WTC11 (cell line): ENCODE measurements at regions not wholly inside any gene's neighbourhood (a gene's known extent, or its start where the extent isn't known, plus 50 kb on each side); places are given as distances from the start of the nearest gene placed in this dataset.

ENCODE experiments used
- ATAC-seq: fragments of 200-7000 bp; cut with Tn5 transposase; 2 replicates; pipeline ENCODE4 v1.10.0; 2021; ENCODE audit warnings: mild to moderate bottlenecking, moderate library complexity
- CTCF ChIA-PET: fragments of 300-600 bp; sonication (Branson Sonifier 250); formaldehyde crosslinking; loops from one replicate; lab custom pipeline; 2021; ENCODE audit warnings: antibody characterized with exemption; lab: Charles Lee
- POLR2A ChIA-PET: fragments of 350-600 bp; sonication (Branson Sonifier 250); formaldehyde crosslinking; loops from one replicate; lab custom pipeline; 2021; ENCODE audit warnings: antibody characterized with exemption; lab: Charles Lee
- DNase-seq: peaks from one replicate; pipeline ENCODE4 v3.0.0; 2021; ENCODE audit warnings: low spot score
- H3K27ac Mint-ChIP-seq: 2 replicates; pipeline ENCODE4 v1.8.0; 2021; ENCODE audit warnings: mixed read lengths
- H3K27me3 Mint-ChIP-seq: 2 replicates; pipeline ENCODE4 v1.8.0; 2021; ENCODE audit warnings: low read depth, mild to moderate bottlenecking, moderate library complexity, mixed read lengths
- H3K36me3 Mint-ChIP-seq: 2 replicates; pipeline ENCODE4 v1.8.0; 2021; ENCODE audit warnings: mixed read lengths
- H3K4me1 Mint-ChIP-seq: 2 replicates; pipeline ENCODE4 v1.8.0; 2022; ENCODE audit warnings: mixed read lengths
- H3K4me3 Mint-ChIP-seq: 2 replicates; pipeline ENCODE4 v1.8.0; 2021; ENCODE audit warnings: mild to moderate bottlenecking, moderate library complexity, mixed read lengths
- H3K9me3 Mint-ChIP-seq: 2 replicates; pipeline ENCODE4 v1.8.0; 2021; ENCODE audit warnings: mixed read lengths
- AR ChIP-seq: fragments of 250-450 bp; sonication (Bioruptor Pico); IDR thresholded peaks from 2 replicates; pipeline ENCODE4 v1.9.0; 2021; ENCODE audit warnings: mild to moderate bottlenecking
- ATF3 ChIP-seq: sonication (generic); formaldehyde crosslinking; conservative IDR thresholded peaks from 2 replicates; pipeline ENCODE4 v1.8.1; 2022; ENCODE audit warnings: mild to moderate bottlenecking, missing genetic modification reagents
- E2F4 ChIP-seq: sonication (generic); formaldehyde crosslinking; IDR thresholded peaks from 2 replicates; pipeline ENCODE4 v1.8.1; 2022; ENCODE audit warnings: low read depth, mild to moderate bottlenecking, moderate library complexity, missing genetic modification reagents, borderline replicate concordance
- E2F5 ChIP-seq: sonication (generic); formaldehyde crosslinking; IDR thresholded peaks from 2 replicates; pipeline ENCODE4 v1.8.1; 2022; ENCODE audit warnings: mild to moderate bottlenecking, moderate library complexity, missing genetic modification reagents
- ERG ChIP-seq: fragments of 250-450 bp; sonication (Bioruptor Pico); IDR thresholded peaks from 2 replicates; pipeline ENCODE4 v1.8.0; 2021; ENCODE audit warnings: mild to moderate bottlenecking
- FOXK1 ChIP-seq: sonication (generic); formaldehyde crosslinking; IDR thresholded peaks from 2 replicates; pipeline ENCODE4 v1.8.0; 2022; ENCODE audit warnings: mild to moderate bottlenecking, moderate library complexity, missing genetic modification reagents
- FOXP1 ChIP-seq: sonication (generic); formaldehyde crosslinking; IDR thresholded peaks from 2 replicates; pipeline ENCODE4 v1.8.0; 2022; ENCODE audit warnings: missing genetic modification reagents, mild to moderate bottlenecking, moderate library complexity, borderline replicate concordance
- FOXP4 ChIP-seq: sonication (generic); formaldehyde crosslinking; IDR thresholded peaks from 2 replicates; pipeline ENCODE4 v1.8.0; 2022; ENCODE audit warnings: mild to moderate bottlenecking, missing genetic modification reagents
- GTF2I ChIP-seq: fragments of 250-450 bp; sonication (Bioruptor Pico); conservative IDR thresholded peaks from 2 replicates; pipeline ENCODE4 v1.4.0; 2021; ENCODE audit warnings: mild to moderate bottlenecking
- IRF2 ChIP-seq: sonication (generic); formaldehyde crosslinking; IDR thresholded peaks from 2 replicates; pipeline ENCODE4 v1.8.0; 2022; ENCODE audit warnings: low read depth, missing genetic modification reagents, borderline replicate concordance
- MAX ChIP-seq: sonication (generic); formaldehyde crosslinking; IDR thresholded peaks from 2 replicates; pipeline ENCODE4 v1.8.0; 2022; ENCODE audit warnings: mild to moderate bottlenecking, missing genetic modification reagents
- MXD4 ChIP-seq: fragments of 250-450 bp; sonication (Bioruptor Pico); IDR thresholded peaks from 2 replicates; pipeline ENCODE4 v1.8.0; 2021; ENCODE audit warnings: mild to moderate bottlenecking, moderate library complexity, borderline replicate concordance
- MYBL2 ChIP-seq: sonication (generic); formaldehyde crosslinking; IDR thresholded peaks from 2 replicates; pipeline ENCODE4 v1.8.1; 2023; ENCODE audit warnings: mild to moderate bottlenecking, moderate library complexity, missing genetic modification reagents
- NFE2L1 ChIP-seq: sonication (generic); formaldehyde crosslinking; IDR thresholded peaks from 2 replicates; pipeline ENCODE4 v1.8.1; 2023; ENCODE audit warnings: missing genetic modification reagents
- NR2C2 ChIP-seq: sonication (generic); formaldehyde crosslinking; IDR thresholded peaks from 2 replicates; pipeline ENCODE4 v1.8.0; 2022; ENCODE audit warnings: mild to moderate bottlenecking, missing genetic modification reagents
- OVOL2 ChIP-seq: fragments of 250-450 bp; sonication (Bioruptor Pico); IDR thresholded peaks from 2 replicates; pipeline ENCODE4 v1.9.0; 2021; ENCODE audit warnings: mild to moderate bottlenecking, borderline replicate concordance
- SOX15 ChIP-seq: fragments of 250-450 bp; sonication (Bioruptor Pico); IDR thresholded peaks from 2 replicates; pipeline ENCODE4 v1.9.0; 2021; ENCODE audit warnings: mild to moderate bottlenecking
- SP1 ChIP-seq: sonication (generic); formaldehyde crosslinking; conservative IDR thresholded peaks from 2 replicates; pipeline ENCODE4 v1.8.1; 2022; ENCODE audit warnings: missing genetic modification reagents
- TEAD1 ChIP-seq: sonication (generic); formaldehyde crosslinking; IDR thresholded peaks from 2 replicates; pipeline ENCODE4 v1.8.0; 2022; ENCODE audit warnings: mild to moderate bottlenecking, missing genetic modification reagents
- USF2 ChIP-seq: sonication (generic); formaldehyde crosslinking; IDR thresholded peaks from 2 replicates; pipeline ENCODE4 v1.8.1; 2023; ENCODE audit warnings: mild to moderate bottlenecking, missing genetic modification reagents, moderate library complexity
- ZMAT4 ChIP-seq: fragments of 250-450 bp; sonication (Bioruptor Pico); IDR thresholded peaks from 2 replicates; pipeline ENCODE4 v1.9.0; 2021; ENCODE audit warnings: mild to moderate bottlenecking
- ZNF232 ChIP-seq: sonication (generic); formaldehyde crosslinking; IDR thresholded peaks from 2 replicates; pipeline ENCODE4 v1.8.0; 2022; ENCODE audit warnings: mild to moderate bottlenecking, missing genetic modification reagents
- ZNF317 ChIP-seq: sonication (generic); formaldehyde crosslinking; IDR thresholded peaks from 2 replicates; pipeline ENCODE4 v1.8.1; 2023; ENCODE audit warnings: low read depth, mild to moderate bottlenecking, moderate library complexity, missing genetic modification reagents, borderline replicate concordance
- ZNF423 ChIP-seq: fragments of 250-450 bp; sonication (Bioruptor Pico); IDR thresholded peaks from 2 replicates; pipeline ENCODE4 v2.1.2; 2022; ENCODE audit warnings: mild to moderate bottlenecking, moderate library complexity
- ZNF671 ChIP-seq: fragments of 250-450 bp; sonication (Bioruptor Pico); IDR thresholded peaks from 2 replicates; pipeline ENCODE4 v1.8.0; 2021; ENCODE audit warnings: mild to moderate bottlenecking

GRCh38 chr21:18529254-18529653 lies 125.7 kb upstream of the TMPRSS15 start (continued):
- TF ChIP-seq AR (CRISPR knock-in tag) (no peak), MYBL2 (no peak), ZNF317 (no peak), ZNF423 (CRISPR knock-in tag) (no peak), NFE2L1 (CRISPR knock-in tag) (no peak), E2F5 (CRISPR knock-in tag) (no peak), ERG (CRISPR knock-in tag) (no peak), GTF2I (no peak), USF2 (CRISPR knock-in tag) (no peak), ZNF671 (no peak), MAX (CRISPR knock-in tag) (no peak)

- Mint-ChIP-seq H3K36me3 (no peaks in the 10 kb centered on the region), H3K27me3 (no peaks in the 10 kb centered on the region), H3K27ac (no peak overlapping the region), H3K9me3 (no peaks in the 10 kb centered on the region), H3K4me3 (no peak overlapping the region), H3K4me1 (peaks cover 4% of the 10 kb centered on the region)
- CTCF ChIA-PET = no interaction called here
- ATAC-seq (no peak), DNase-seq (no peak)
- POLR2A ChIA-PET = no interaction called here
- TF ChIP-seq USF2 (CRISPR knock-in tag) = no peak
- no peak for TF ChIP-seq SP1 (CRISPR knock-in tag)
- no peak for TF ChIP-seq ZNF232
- no peak for TF ChIP-seq OVOL2
- no peak for TF ChIP-seq TEAD1 (CRISPR knock-in tag)
- no peak for TF ChIP-seq NR2C2 (CRISPR knock-in tag)
- no peak for TF ChIP-seq SOX15 (CRISPR knock-in tag)
- no peak for TF ChIP-seq E2F4 (CRISPR knock-in tag)
- no peak for TF ChIP-seq FOXP1 (CRISPR knock-in tag)
- TF ChIP-seq ATF3 = no peak
- no peak for TF ChIP-seq FOXP4 (CRISPR knock-in tag)
- TF ChIP-seq IRF2 (CRISPR knock-in tag) = no peak
- TF ChIP-seq FOXK1 = no peak
- no peak for TF ChIP-seq ZMAT4 (CRISPR knock-in tag)
- no peak for TF ChIP-seq MXD4 (CRISPR knock-in tag)
Measured at GRCh38 chr21:18542081-18542480, 138.5 kb upstream of the TMPRSS15 start.
